ENCODE measurements at regions not wholly inside any gene's neighbourhood (a gene's known extent, or its start where the extent isn't known, plus 50 kb on each side); places are given as distances from the start of the nearest gene placed in this dataset.

DNA sequence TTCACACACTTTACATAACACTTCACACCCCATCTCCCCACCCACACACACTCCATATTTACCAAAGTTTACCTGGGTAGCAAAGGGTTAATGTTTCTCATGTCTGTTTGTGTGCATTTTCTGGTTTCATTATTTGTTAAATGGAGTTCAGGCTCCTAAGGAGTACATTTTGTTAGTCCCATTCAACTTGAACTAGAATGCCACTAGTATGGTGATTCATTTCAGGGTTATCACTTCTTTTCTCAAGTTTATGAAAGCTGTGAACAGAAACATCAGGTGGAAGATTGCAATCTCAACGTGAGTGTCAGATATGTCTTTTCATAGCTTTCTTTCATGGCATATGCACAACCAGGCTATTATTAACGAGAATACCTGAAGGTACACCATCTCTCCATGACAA is 1027.5 kb downstream of the GATA3 start:
- Histone ChIP-seq H2AFZ (replicated peaks; ENCODE audit: low read length, poor library complexity) (no peak overlapping the region), H4K8ac (ENCODE audit: low read depth in 2 of 2, low read length in 2 of 2) (no peak overlapping the region), H2BK20ac (ENCODE audit: low read depth, low read length) (no peak overlapping the region), H3K23ac (ENCODE audit: low read depth, low read length) (no peak overlapping the region), H3K27ac (ENCODE audit: insufficient read depth, low read length) (no peak overlapping the region), H3K36me3 (ENCODE audit: control insufficient read depth, insufficient read depth, low read length) (no peaks in the 10 kb centered on the region), H2BK15ac (ENCODE audit: low read depth, low read length) (no peak overlapping the region), H3K56ac (ENCODE audit: extremely low read depth, insufficient read depth, low read length) (no peak overlapping the region), H4K5ac (ENCODE audit: low read depth, low read length) (no peak overlapping the region), H2BK120ac (ENCODE audit: low read depth, low read length) (no peak overlapping the region), H3K9me1 (ENCODE audit: insufficient read depth, low read length) (no peaks in the 10 kb centered on the region), H3K4me3 (ENCODE audit: insufficient read depth, low read depth, low read length) (no peak overlapping the region), H2BK5ac (ENCODE audit: low read depth, low read length, poor library complexity, severe bottlenecking) (no peak overlapping the region), H2AK9ac (replicated peaks; ENCODE audit: low read depth, low read length, poor library complexity) (no peak overlapping the region), H3K79me1 (ENCODE audit: low read depth in 1 of 2, low read length in 2 of 2) (no peaks in the 10 kb centered on the region), H3K4me1 (ENCODE audit: control insufficient read depth, insufficient read depth, low read length) (no peaks in the 10 kb centered on the region), H3K18ac (ENCODE audit: low read depth, low read length) (no peak overlapping the region), H2AK5ac (ENCODE audit: low read depth, low read length) (no peak overlapping the region), H3K9me3 (ENCODE audit: control insufficient read depth, insufficient read depth, low read length) (no peaks in the 10 kb centered on the region), H3K14ac (replicated peaks; ENCODE audit: low read depth, low read length) (no peak overlapping the region), H3K9ac (ENCODE audit: low read depth, low read length) (no peak overlapping the region), H4K20me1 (ENCODE audit: insufficient read depth, low read length) (no peaks in the 10 kb centered on the region), H3K4me2 (ENCODE audit: low read depth, low read length) (no peak overlapping the region), H4K91ac (ENCODE audit: insufficient read depth, low read depth, low read length) (no peak overlapping the region), H3K27me3 (ENCODE audit: control insufficient read depth, insufficient read depth, low read length) (no peaks in the 10 kb centered on the region), H3K4ac (ENCODE audit: low read depth, low read length) (no peak overlapping the region)
- ChIA-PET CTCF (no interaction called here), POLR2A (ENCODE audit: unreplicated experiment) (no interaction called here)
- DNase-seq (no peak), ATAC-seq (ENCODE audit: low read depth) (no peak)
- dilution Hi-C loops (cut with HindIII; ENCODE audit: low sequenced_read_pairs, unreplicated experiment) (no loop called here), in situ Hi-C loops (cut with MboI; ENCODE audit: low sequenced_read_pairs) (no loop called here), intact Hi-C loops (cut with micrococcal nuclease) (no loop called here)
- no CpG with 5 or more reads among the region's 2 CpGs for WGBS, 2 experiments (ENCODE audit: extremely low coverage in 2 of 2, insufficient read length in 1 of 2)
- no TSS peak for BruUV-seq (replicated peaks)
- TF ChIP-seq, protein P1, sequence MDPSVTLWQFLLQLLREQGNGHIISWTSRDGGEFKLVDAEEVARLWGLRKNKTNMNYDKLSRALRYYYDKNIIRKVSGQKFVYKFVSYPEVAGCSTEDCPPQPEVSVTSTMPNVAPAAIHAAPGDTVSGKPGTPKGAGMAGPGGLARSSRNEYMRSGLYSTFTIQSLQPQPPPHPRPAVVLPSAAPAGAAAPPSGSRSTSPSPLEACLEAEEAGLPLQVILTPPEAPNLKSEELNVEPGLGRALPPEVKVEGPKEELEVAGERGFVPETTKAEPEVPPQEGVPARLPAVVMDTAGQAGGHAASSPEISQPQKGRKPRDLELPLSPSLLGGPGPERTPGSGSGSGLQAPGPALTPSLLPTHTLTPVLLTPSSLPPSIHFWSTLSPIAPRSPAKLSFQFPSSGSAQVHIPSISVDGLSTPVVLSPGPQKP (IDR thresholded peaks at IDR 0.05; ENCODE audit: borderline replicate concordance, low read depth, low read length) = no peak
- TF ChIP-seq FOS (IDR thresholded peaks at IDR 0.05; ENCODE audit: low read depth, low read length) (no peak), MXI1 (IDR thresholded peaks at IDR 0.05; ENCODE audit: borderline replicate concordance, low read depth, low read length) (no peak), CEBPB (IDR thresholded peaks at IDR 0.05; ENCODE audit: low read depth, low read length) (no peak), BHLHE40 (IDR thresholded peaks at IDR 0.05; ENCODE audit: low read depth, low read length) (no peak), MAFK (IDR thresholded peaks at IDR 0.05; ENCODE audit: low read depth, low read length) (no peak), CHD1 (IDR thresholded peaks at IDR 0.05; ENCODE audit: low read depth, low read length) (no peak), SMC3 (IDR thresholded peaks at IDR 0.05; ENCODE audit: low read depth, low read length) (no peak), POLR2A (IDR thresholded peaks at IDR 0.05; ENCODE audit: low read depth, low read length) (no peak), USF2 (IDR thresholded peaks at IDR 0.05; ENCODE audit: low read depth, low read length) (no peak), RAD21 (IDR thresholded peaks at IDR 0.05; ENCODE audit: low read length) (no peak), NFE2L2 (IDR thresholded peaks at IDR 0.05; ENCODE audit: low read depth, low read length) (no peak), MAZ (IDR thresholded peaks at IDR 0.05; ENCODE audit: borderline replicate concordance, low read depth, low read length) (no peak), RCOR1 (IDR thresholded peaks at IDR 0.05; ENCODE audit: insufficient replicate concordance, low read length) (no peak)
- TF ChIP-seq, protein P2, sequence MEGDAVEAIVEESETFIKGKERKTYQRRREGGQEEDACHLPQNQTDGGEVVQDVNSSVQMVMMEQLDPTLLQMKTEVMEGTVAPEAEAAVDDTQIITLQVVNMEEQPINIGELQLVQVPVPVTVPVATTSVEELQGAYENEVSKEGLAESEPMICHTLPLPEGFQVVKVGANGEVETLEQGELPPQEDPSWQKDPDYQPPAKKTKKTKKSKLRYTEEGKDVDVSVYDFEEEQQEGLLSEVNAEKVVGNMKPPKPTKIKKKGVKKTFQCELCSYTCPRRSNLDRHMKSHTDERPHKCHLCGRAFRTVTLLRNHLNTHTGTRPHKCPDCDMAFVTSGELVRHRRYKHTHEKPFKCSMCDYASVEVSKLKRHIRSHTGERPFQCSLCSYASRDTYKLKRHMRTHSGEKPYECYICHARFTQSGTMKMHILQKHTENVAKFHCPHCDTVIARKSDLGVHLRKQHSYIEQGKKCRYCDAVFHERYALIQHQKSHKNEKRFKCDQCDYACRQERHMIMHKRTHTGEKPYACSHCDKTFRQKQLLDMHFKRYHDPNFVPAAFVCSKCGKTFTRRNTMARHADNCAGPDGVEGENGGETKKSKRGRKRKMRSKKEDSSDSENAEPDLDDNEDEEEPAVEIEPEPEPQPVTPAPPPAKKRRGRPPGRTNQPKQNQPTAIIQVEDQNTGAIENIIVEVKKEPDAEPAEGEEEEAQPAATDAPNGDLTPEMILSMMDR (conservative IDR thresholded peaks at IDR 0.05; ENCODE audit: low read depth, low read length) = no peak

Data from IMR-90 (cell line).